ENCODE measurements at regions not wholly inside any gene's neighbourhood (a gene's known extent, or its start where the extent isn't known, plus 50 kb on each side); places are given as distances from the start of the nearest gene placed in this dataset.

GRCh38 chr2:22003270-22003669, 879.5 kb downstream of the TDRD15 start:
- no peaks in the 10 kb centered on the region for H3K9me3 ChIP-seq (ENCODE audit: control insufficient read depth, low read length)
- no peaks in the 10 kb centered on the region for H3K27me3 ChIP-seq (ENCODE audit: control insufficient read depth, insufficient read depth, low read length)
- no peaks in the 10 kb centered on the region for H3K4me1 ChIP-seq
- H3K27ac ChIP-seq, result no peak overlapping the region
- TF ChIP-seq CTCF (IDR thresholded peaks at IDR 0.05), result no peak
- no peak overlapping the region for H3K9ac ChIP-seq
- no peaks in the 10 kb centered on the region for H3K79me2 ChIP-seq
- no peak overlapping the region for H3K4me3 ChIP-seq (ENCODE audit: low read depth, low read length)
- H3K4me2 ChIP-seq (ENCODE audit: low read length), result no peak overlapping the region
- H3K36me3 ChIP-seq (ENCODE audit: control insufficient read depth, insufficient read depth, low read length), result no peaks in the 10 kb centered on the region
- H2AFZ ChIP-seq, result no peak overlapping the region

GRCh38 chr2:22011048-22011447, 887.3 kb downstream of the TDRD15 start:
- no peak for TF ChIP-seq CTCF (IDR thresholded peaks at IDR 0.05)
- no peaks in the 10 kb centered on the region for H3K79me2 ChIP-seq
- H3K27me3 ChIP-seq (ENCODE audit: control insufficient read depth, insufficient read depth, low read length), result no peaks in the 10 kb centered on the region

GRCh38 chr2:22020091-22020742, 896.4 kb downstream of the TDRD15 start:
- Histone ChIP-seq H3K4me2 (ENCODE audit: low read length) (no peak overlapping the region), H3K4me3 (ENCODE audit: low read depth, low read length) (no peak overlapping the region), H3K4me1 (no peaks in the 10 kb centered on the region), H2AFZ (no peak overlapping the region), H3K27ac (no peak overlapping the region), H3K9me3 (ENCODE audit: control insufficient read depth, low read length) (no peaks in the 10 kb centered on the region), H3K36me3 (ENCODE audit: control insufficient read depth, insufficient read depth, low read length) (no peaks in the 10 kb centered on the region), H3K9ac (no peak overlapping the region), H3K79me2 (no peaks in the 10 kb centered on the region), H3K27me3 (ENCODE audit: control insufficient read depth, insufficient read depth, low read length) (no peaks in the 10 kb centered on the region)
- TF ChIP-seq CTCF (IDR thresholded peaks at IDR 0.05), result no peak

More at GRCh38 chr2:22011048-22011447, 887.3 kb downstream of the TDRD15 start:
- Histone ChIP-seq H3K4me3 (ENCODE audit: low read depth, low read length) (no peak overlapping the region), H3K9me3 (ENCODE audit: control insufficient read depth, low read length) (no peaks in the 10 kb centered on the region), H3K4me2 (ENCODE audit: low read length) (no peak overlapping the region), H3K9ac (no peak overlapping the region), H3K36me3 (ENCODE audit: control insufficient read depth, insufficient read depth, low read length) (no peaks in the 10 kb centered on the region), H2AFZ (no peak overlapping the region), H3K27ac (no peak overlapping the region), H3K4me1 (no peaks in the 10 kb centered on the region)

GRCh38 chr2:22027345-22028005, 903.7 kb downstream of the TDRD15 start:
- no peaks in the 10 kb centered on the region for H3K36me3 ChIP-seq (ENCODE audit: control insufficient read depth, insufficient read depth, low read length)
- no peak overlapping the region for H3K9ac ChIP-seq
- no peak overlapping the region for H3K4me2 ChIP-seq (ENCODE audit: low read length)
- H2AFZ ChIP-seq, result no peak overlapping the region
- no peaks in the 10 kb centered on the region for H3K4me1 ChIP-seq
- no peak overlapping the region for H3K4me3 ChIP-seq (ENCODE audit: low read depth, low read length)
- no peak overlapping the region for H3K27ac ChIP-seq
- no peaks in the 10 kb centered on the region for H3K27me3 ChIP-seq (ENCODE audit: control insufficient read depth, insufficient read depth, low read length)
- no peak for TF ChIP-seq CTCF (IDR thresholded peaks at IDR 0.05)
- H3K9me3 ChIP-seq (ENCODE audit: control insufficient read depth, low read length), result no peaks in the 10 kb centered on the region
- H3K79me2 ChIP-seq, result no peaks in the 10 kb centered on the region

Measured in parathyroid adenoma (tissue), 2 donors.